ENCODE measurements at regions not wholly inside any gene's neighbourhood (a gene's known extent, or its start where the extent isn't known, plus 50 kb on each side); places are given as distances from the start of the nearest gene placed in this dataset.

- H3K4me3 Mint-ChIP-seq (ENCODE audit: unreplicated experiment), result no peak overlapping the region
- no peak for DNase-seq (ENCODE audit: extremely low spot score, unreplicated experiment)
- no peak overlapping the region for H3K27ac Mint-ChIP-seq (ENCODE audit: unreplicated experiment)
- H3K27me3 Mint-ChIP-seq (ENCODE audit: unreplicated experiment), result no peaks in the 10 kb centered on the region
- peaks cover 8% of the 10 kb centered on the region for H3K9me3 Mint-ChIP-seq (ENCODE audit: unreplicated experiment)
- no peaks in the 10 kb centered on the region for H3K4me1 Mint-ChIP-seq (ENCODE audit: unreplicated experiment)
- TF ChIP-seq, protein P1, sequence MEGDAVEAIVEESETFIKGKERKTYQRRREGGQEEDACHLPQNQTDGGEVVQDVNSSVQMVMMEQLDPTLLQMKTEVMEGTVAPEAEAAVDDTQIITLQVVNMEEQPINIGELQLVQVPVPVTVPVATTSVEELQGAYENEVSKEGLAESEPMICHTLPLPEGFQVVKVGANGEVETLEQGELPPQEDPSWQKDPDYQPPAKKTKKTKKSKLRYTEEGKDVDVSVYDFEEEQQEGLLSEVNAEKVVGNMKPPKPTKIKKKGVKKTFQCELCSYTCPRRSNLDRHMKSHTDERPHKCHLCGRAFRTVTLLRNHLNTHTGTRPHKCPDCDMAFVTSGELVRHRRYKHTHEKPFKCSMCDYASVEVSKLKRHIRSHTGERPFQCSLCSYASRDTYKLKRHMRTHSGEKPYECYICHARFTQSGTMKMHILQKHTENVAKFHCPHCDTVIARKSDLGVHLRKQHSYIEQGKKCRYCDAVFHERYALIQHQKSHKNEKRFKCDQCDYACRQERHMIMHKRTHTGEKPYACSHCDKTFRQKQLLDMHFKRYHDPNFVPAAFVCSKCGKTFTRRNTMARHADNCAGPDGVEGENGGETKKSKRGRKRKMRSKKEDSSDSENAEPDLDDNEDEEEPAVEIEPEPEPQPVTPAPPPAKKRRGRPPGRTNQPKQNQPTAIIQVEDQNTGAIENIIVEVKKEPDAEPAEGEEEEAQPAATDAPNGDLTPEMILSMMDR (IDR thresholded peaks at IDR 0.05), result no peak
- no peaks in the 10 kb centered on the region for H3K36me3 Mint-ChIP-seq (ENCODE audit: unreplicated experiment)
Observed at GRCh38 chr6:85948481-85948880, 305.8 kb upstream of the SYNCRIP start.

- TF ChIP-seq, protein P1 (IDR thresholded peaks at IDR 0.05), result no peak
- DNase-seq (ENCODE audit: extremely low spot score, unreplicated experiment), result no peak
- no peaks in the 10 kb centered on the region for H3K36me3 Mint-ChIP-seq (ENCODE audit: unreplicated experiment)
- peaks cover 8% of the 10 kb centered on the region for H3K9me3 Mint-ChIP-seq (ENCODE audit: unreplicated experiment)
- H3K4me1 Mint-ChIP-seq (ENCODE audit: unreplicated experiment), result no peaks in the 10 kb centered on the region
- no peak overlapping the region for H3K4me3 Mint-ChIP-seq (ENCODE audit: unreplicated experiment)
- no peak overlapping the region for H3K27ac Mint-ChIP-seq (ENCODE audit: unreplicated experiment)
- no peaks in the 10 kb centered on the region for H3K27me3 Mint-ChIP-seq (ENCODE audit: unreplicated experiment)
Observed at GRCh38 chr6:85945459-85946185, 302.9 kb upstream of the SYNCRIP start.

GRCh38 chr6:85944776-85945175 lies 302.1 kb upstream of the SYNCRIP start:
- no peak for DNase-seq (ENCODE audit: extremely low spot score, unreplicated experiment)
- H3K4me1 Mint-ChIP-seq (ENCODE audit: unreplicated experiment), result no peaks in the 10 kb centered on the region
- H3K27me3 Mint-ChIP-seq (ENCODE audit: unreplicated experiment), result no peaks in the 10 kb centered on the region
- no peak overlapping the region for H3K4me3 Mint-ChIP-seq (ENCODE audit: unreplicated experiment)
- no peaks in the 10 kb centered on the region for H3K36me3 Mint-ChIP-seq (ENCODE audit: unreplicated experiment)
- TF ChIP-seq, protein P1 (IDR thresholded peaks at IDR 0.05), result no peak
- no peak overlapping the region for H3K27ac Mint-ChIP-seq (ENCODE audit: unreplicated experiment)
- peaks cover 4% of the 10 kb centered on the region for H3K9me3 Mint-ChIP-seq (ENCODE audit: unreplicated experiment)

- TF ChIP-seq, protein P1 (IDR thresholded peaks at IDR 0.05), result no peak
- no peaks in the 10 kb centered on the region for H3K36me3 Mint-ChIP-seq (ENCODE audit: unreplicated experiment)
- H3K27me3 Mint-ChIP-seq (ENCODE audit: unreplicated experiment), result no peaks in the 10 kb centered on the region
- H3K9me3 Mint-ChIP-seq (ENCODE audit: unreplicated experiment), result no peaks in the 10 kb centered on the region
- no peak overlapping the region for H3K4me3 Mint-ChIP-seq (ENCODE audit: unreplicated experiment)
- DNase-seq (ENCODE audit: extremely low spot score, unreplicated experiment), result no peak
- H3K4me1 Mint-ChIP-seq (ENCODE audit: unreplicated experiment), result no peaks in the 10 kb centered on the region
- H3K27ac Mint-ChIP-seq (ENCODE audit: unreplicated experiment), result no peak overlapping the region
Observed at GRCh38 chr6:85942844-85943243, 300.2 kb upstream of the SYNCRIP start.

GRCh38 chr6:85936916-85937315 lies 294.2 kb upstream of the SYNCRIP start:
- Mint-ChIP-seq H3K4me3 (ENCODE audit: unreplicated experiment) (no peak overlapping the region), H3K9me3 (ENCODE audit: unreplicated experiment) (peaks cover 11% of the 10 kb centered on the region), H3K27me3 (ENCODE audit: unreplicated experiment) (no peaks in the 10 kb centered on the region), H3K36me3 (ENCODE audit: unreplicated experiment) (no peaks in the 10 kb centered on the region), H3K27ac (ENCODE audit: unreplicated experiment) (no peak overlapping the region), H3K4me1 (ENCODE audit: unreplicated experiment) (no peaks in the 10 kb centered on the region)
- TF ChIP-seq, protein P1 (IDR thresholded peaks at IDR 0.05), result no peak
- DNase-seq (ENCODE audit: extremely low spot score, unreplicated experiment), result no peak
